ENCODE measurements at regions not wholly inside any gene's neighbourhood (a gene's known extent, or its start where the extent isn't known, plus 50 kb on each side); places are given as distances from the start of the nearest gene placed in this dataset.

GRCh38 chr10:120069700-120070099, 177.2 kb downstream of the SEC23IP start:
- peaks cover 55 to 61% of the 10 kb centered on the region in 2 donors for H3K27me3 Mint-ChIP-seq
- H3K36me3 Mint-ChIP-seq (ENCODE audit: insufficient read depth) = no peaks in the 10 kb centered on the region
- no peak overlapping the region for H3K4me3 Mint-ChIP-seq
- H3K4me1 Mint-ChIP-seq (ENCODE audit: low read depth in 2 of 2) = no peaks in the 10 kb centered on the region
- DNase-seq = no peak
- H3K27ac Mint-ChIP-seq = no peak overlapping the region
- ATAC-seq (replicated peaks) = no peak
- peaks cover 0 to 4% of the 10 kb centered on the region in 2 donors for H3K9me3 Mint-ChIP-seq

DNA sequence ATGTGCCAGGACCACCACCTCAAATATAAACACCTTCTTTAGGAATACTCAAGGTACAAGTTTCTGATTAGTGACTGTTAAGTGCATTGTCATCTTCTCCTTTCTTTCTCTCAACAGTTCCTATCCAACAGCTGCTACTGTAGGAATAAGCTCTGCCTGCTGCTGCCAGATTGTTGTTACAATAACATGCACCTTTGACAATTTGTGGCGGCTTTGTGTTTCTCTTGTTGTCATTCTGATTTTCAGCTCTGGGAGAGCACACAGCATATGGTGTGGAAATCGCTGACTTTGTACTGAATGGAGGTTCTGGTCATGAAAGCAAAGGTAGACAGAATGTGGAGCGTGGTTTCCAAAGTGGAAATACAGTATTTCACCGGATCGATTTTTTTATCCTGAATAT, 182.8 kb downstream of the SEC23IP start:
- DNase-seq (no peak), ATAC-seq (replicated peaks) (no peak)
- Mint-ChIP-seq H3K9me3 (peaks cover 0 to 4% of the 10 kb centered on the region in 2 donors), H3K27me3 (peaks cover 38 to 54% of the 10 kb centered on the region in 2 donors), H3K4me3 (no peak overlapping the region), H3K27ac (no peak overlapping the region), H3K36me3 (ENCODE audit: insufficient read depth) (no peaks in the 10 kb centered on the region), H3K4me1 (ENCODE audit: low read depth in 2 of 2) (no peaks in the 10 kb centered on the region)

- Mint-ChIP-seq H3K27me3 (peaks cover 35 to 45% of the 10 kb centered on the region in 2 donors), H3K4me1 (ENCODE audit: low read depth in 2 of 2) (no peaks in the 10 kb centered on the region), H3K9me3 (peaks cover 0 to 4% of the 10 kb centered on the region in 2 donors), H3K27ac (no peak overlapping the region), H3K36me3 (ENCODE audit: insufficient read depth) (no peaks in the 10 kb centered on the region), H3K4me3 (no peak overlapping the region)
- DNase-seq = no peak
- no peak for ATAC-seq (replicated peaks)
Observed at GRCh38 chr10:120076996-120077706, 184.6 kb downstream of the SEC23IP start.

DNA sequence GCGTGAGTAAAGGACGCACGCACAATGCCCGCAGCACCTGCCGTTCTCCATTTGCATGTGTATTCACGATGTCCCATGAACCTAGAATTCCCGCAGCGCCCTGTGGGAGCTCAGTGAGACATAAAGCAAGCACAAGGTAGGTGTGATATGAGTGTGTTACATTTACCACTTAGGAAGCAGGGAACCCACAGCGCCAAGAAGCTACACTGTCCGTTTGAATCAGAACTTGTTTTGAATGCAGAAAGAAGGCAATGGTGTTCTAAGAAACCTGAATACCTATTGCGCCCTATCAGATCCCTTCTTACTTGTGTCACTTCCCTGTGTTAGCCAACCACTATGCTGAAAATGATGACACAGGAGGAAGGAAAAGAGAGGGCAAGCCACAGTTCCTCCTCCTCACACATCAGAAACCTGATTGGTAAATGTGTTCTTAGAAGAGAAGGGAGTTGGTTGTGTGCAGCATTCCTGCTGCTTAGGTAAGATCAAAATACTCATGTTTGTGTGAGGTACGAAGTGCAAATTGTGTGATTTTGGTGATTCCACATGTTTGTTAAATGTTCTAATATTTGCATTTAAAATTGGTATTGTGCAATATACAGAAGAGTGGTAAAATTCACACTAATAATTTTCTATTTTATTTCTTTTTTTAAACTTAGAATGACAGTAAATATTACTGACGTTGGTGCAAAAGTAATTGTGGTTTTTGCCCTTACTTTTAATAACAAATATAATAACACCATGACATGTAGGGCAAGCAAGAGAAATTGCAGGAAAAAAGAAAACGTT, 185.4 kb downstream of the SEC23IP start:
- no peaks in the 10 kb centered on the region for H3K36me3 Mint-ChIP-seq (ENCODE audit: insufficient read depth)
- peaks cover 35 to 45% of the 10 kb centered on the region in 2 donors for H3K27me3 Mint-ChIP-seq
- no peaks in the 10 kb centered on the region for H3K4me1 Mint-ChIP-seq (ENCODE audit: low read depth in 2 of 2)
- no peak for ATAC-seq (replicated peaks)
- H3K9me3 Mint-ChIP-seq = peaks cover 0 to 4% of the 10 kb centered on the region in 2 donors
- no peak for DNase-seq
- no peak overlapping the region for H3K4me3 Mint-ChIP-seq
- no peak overlapping the region for H3K27ac Mint-ChIP-seq

GRCh38 chr10:120085096-120085796, 192.7 kb downstream of the SEC23IP start:
- DNase-seq = no peak
- no peaks in the 10 kb centered on the region for H3K4me1 Mint-ChIP-seq (ENCODE audit: low read depth in 2 of 2)
- no peaks in the 10 kb centered on the region for H3K36me3 Mint-ChIP-seq (ENCODE audit: insufficient read depth)
- peaks cover 24 to 38% of the 10 kb centered on the region in 2 donors for H3K27me3 Mint-ChIP-seq
- no peak overlapping the region for H3K27ac Mint-ChIP-seq
- H3K9me3 Mint-ChIP-seq = peaks cover 0 to 7% of the 10 kb centered on the region in 2 donors
- no peak overlapping the region for H3K4me3 Mint-ChIP-seq
- ATAC-seq (replicated peaks) = no peak

- Mint-ChIP-seq H3K36me3 (ENCODE audit: insufficient read depth) (no peaks in the 10 kb centered on the region), H3K27me3 (peaks cover 24 to 41% of the 10 kb centered on the region in 2 donors), H3K27ac (no peak overlapping the region), H3K4me3 (no peak overlapping the region), H3K4me1 (ENCODE audit: low read depth in 2 of 2) (no peaks in the 10 kb centered on the region), H3K9me3 (peaks cover 0 to 7% of the 10 kb centered on the region in 2 donors)
- DNase-seq (no peak), ATAC-seq (replicated peaks) (no peak)
Observed at GRCh38 chr10:120086066-120086465, 193.5 kb downstream of the SEC23IP start.

- Mint-ChIP-seq H3K4me3 (no peak overlapping the region), H3K9me3 (peaks cover 0 to 7% of the 10 kb centered on the region in 2 donors), H3K27ac (no peak overlapping the region), H3K4me1 (ENCODE audit: low read depth in 2 of 2) (no peaks in the 10 kb centered on the region), H3K27me3 (peaks cover 33 to 51% of the 10 kb centered on the region in 2 donors), H3K36me3 (ENCODE audit: insufficient read depth) (no peaks in the 10 kb centered on the region)
- ATAC-seq (replicated peaks) (no peak), DNase-seq (no peak)
Observed at GRCh38 chr10:120087109-120087508, 194.6 kb downstream of the SEC23IP start.

DNA sequence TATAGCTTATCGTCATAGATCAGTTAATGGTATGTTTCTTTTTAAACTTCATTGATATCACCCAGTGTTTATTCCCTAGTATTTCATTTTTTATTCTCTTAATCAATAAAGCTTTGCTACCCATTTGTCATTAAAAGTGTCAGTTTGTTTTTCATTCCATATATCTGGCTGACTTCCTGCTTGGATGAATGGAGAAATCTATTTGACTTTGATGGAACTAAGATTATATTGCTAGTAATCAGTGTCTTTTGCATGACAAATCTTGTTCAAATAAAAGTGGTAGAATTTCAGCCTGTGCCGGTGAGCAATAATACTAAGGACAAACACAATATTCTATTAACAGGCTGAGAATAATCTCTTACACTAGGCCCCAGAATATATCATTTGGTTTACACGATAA, 203.3 kb downstream of the SEC23IP start:
- no peak for ATAC-seq (replicated peaks)
- H3K4me3 Mint-ChIP-seq = no peak overlapping the region
- peaks cover 26 to 30% of the 10 kb centered on the region in 2 donors for H3K27me3 Mint-ChIP-seq

DNA sequence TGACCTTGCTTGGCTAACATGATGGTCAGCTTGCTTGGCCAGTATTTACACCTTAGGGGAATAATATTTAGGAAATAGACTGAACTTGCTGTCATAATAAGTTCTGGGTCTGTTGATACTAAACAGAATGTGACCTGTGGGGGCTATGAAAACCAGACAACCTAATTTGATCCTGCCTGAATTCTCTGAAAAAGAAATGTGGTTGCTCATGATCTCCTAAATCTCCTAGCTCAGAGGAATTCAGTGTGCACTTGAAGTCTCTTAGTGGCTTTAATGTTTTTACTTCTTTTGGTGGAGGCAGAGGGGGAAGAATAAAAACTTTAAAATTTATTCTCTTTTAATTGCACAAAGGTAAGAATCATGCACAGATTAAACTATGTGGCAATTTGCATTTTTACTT, 205.2 kb downstream of the SEC23IP start:
- H3K4me1 Mint-ChIP-seq (ENCODE audit: low read depth in 2 of 2) = no peaks in the 10 kb centered on the region
- peaks cover 29 to 34% of the 10 kb centered on the region in 2 donors for H3K27me3 Mint-ChIP-seq
- no peaks in the 10 kb centered on the region for H3K9me3 Mint-ChIP-seq
- H3K4me3 Mint-ChIP-seq = no peak overlapping the region
- no peak for DNase-seq
- ATAC-seq (replicated peaks) = no peak
- H3K27ac Mint-ChIP-seq = no peak overlapping the region
- H3K36me3 Mint-ChIP-seq (ENCODE audit: insufficient read depth) = no peaks in the 10 kb centered on the region

More for the DNA sequence above, 203.3 kb downstream of the SEC23IP start:
- DNase-seq = no peak
- Mint-ChIP-seq H3K36me3 (ENCODE audit: insufficient read depth) (no peaks in the 10 kb centered on the region), H3K9me3 (no peaks in the 10 kb centered on the region), H3K27ac (no peak overlapping the region), H3K4me1 (ENCODE audit: low read depth in 2 of 2) (no peaks in the 10 kb centered on the region)

GRCh38 chr10:120098232-120098930, 205.9 kb downstream of the SEC23IP start:
- H3K4me1 Mint-ChIP-seq (ENCODE audit: low read depth in 2 of 2) = no peaks in the 10 kb centered on the region
- no peak for DNase-seq
- no peaks in the 10 kb centered on the region for H3K36me3 Mint-ChIP-seq (ENCODE audit: insufficient read depth)
- no peak for ATAC-seq (replicated peaks)
- H3K9me3 Mint-ChIP-seq = no peaks in the 10 kb centered on the region
- peaks cover 29 to 39% of the 10 kb centered on the region in 2 donors for H3K27me3 Mint-ChIP-seq
- no peak overlapping the region for H3K27ac Mint-ChIP-seq
- no peak overlapping the region for H3K4me3 Mint-ChIP-seq

DNA sequence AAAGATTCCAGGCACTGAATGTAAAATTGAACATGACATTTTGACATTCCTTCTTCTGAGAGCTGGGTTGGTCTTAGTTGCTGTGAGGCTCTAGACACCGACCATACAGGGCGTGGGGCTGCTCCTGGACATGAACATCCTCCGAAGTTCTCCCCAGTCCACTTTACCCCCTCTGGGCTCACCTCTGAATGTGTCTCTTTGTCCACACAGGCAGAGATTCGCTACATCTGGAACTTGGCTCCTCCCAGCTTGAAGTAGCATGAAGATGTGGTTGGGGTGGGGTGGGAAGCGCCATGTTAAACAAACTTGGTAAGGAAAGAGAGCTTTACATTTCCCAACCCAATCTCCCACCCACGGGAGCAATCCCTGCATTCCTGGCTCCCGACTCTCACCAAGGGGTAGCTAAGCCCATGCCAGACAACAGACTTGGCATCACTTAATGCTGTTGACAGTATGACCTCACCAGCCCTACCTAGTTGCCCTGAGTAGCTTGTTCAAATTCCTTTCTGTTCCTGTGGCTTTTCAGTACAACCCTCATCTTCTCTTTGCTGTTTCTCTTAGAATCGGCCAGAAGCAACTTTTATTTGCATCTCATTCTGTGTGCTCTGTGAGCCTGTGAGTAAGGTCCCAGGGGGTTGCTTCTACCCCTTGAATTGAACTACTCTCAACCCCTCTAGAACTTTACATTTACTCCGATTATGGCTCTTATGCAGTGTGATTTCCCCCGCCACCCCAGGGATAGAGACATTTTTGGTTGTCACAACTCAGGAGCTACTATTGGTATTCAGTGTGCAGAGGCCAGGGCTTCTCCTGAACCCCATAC, 211.4 kb downstream of the SEC23IP start:
- H3K27me3 Mint-ChIP-seq = peaks cover 26 to 53% of the 10 kb centered on the region in 2 donors
- no peaks in the 10 kb centered on the region for H3K36me3 Mint-ChIP-seq (ENCODE audit: insufficient read depth)
- DNase-seq = no peak
- H3K9me3 Mint-ChIP-seq = no peaks in the 10 kb centered on the region
- ATAC-seq (replicated peaks) = no peak
- H3K4me3 Mint-ChIP-seq = no peak overlapping the region
- no peak overlapping the region for H3K27ac Mint-ChIP-seq
- no peaks in the 10 kb centered on the region for H3K4me1 Mint-ChIP-seq (ENCODE audit: low read depth in 2 of 2)

DNA sequence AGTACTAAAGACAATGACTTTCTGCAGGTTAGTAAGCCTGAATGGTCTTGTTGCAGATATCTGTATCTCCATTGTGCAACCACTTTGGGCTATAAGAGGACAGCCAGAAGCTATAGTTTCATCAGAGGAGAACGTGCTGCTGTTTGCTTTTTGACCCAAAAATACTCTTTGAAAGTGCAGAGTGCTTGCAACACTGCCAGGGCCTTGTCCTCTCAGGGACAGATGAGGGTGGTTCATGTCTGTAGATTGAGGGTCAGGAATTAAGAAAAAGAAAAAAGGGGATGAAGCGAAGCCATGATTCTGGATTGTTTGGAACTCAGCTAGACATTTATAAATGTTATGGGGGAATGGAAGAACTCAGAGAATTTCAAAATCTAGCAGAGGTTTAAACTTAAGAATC, 212.5 kb downstream of the SEC23IP start:
- Mint-ChIP-seq H3K9me3 (no peaks in the 10 kb centered on the region), H3K4me3 (no peak overlapping the region), H3K27ac (no peak overlapping the region), H3K36me3 (ENCODE audit: insufficient read depth) (no peaks in the 10 kb centered on the region), H3K4me1 (ENCODE audit: low read depth in 2 of 2) (no peaks in the 10 kb centered on the region), H3K27me3 (peaks cover 19 to 49% of the 10 kb centered on the region in 2 donors)
- ATAC-seq (replicated peaks) = no peak
- no peak for DNase-seq

All from effector memory CD8-positive, alpha-beta T cell (primary cell).